ENCODE measurements at regions not wholly inside any gene's neighbourhood (a gene's known extent, or its start where the extent isn't known, plus 50 kb on each side); places are given as distances from the start of the nearest gene placed in this dataset.
"Not testable (repeated sequence)": the region's sequence is repeated elsewhere in the genome, so short reads cannot be mapped to it uniquely, and the experiment has no call there.

- DNase-seq (no peak), ATAC-seq (no peak)
- Mint-ChIP-seq H3K9me3 (peaks cover 21 to 42% of the 10 kb centered on the region in 2 donors), H3K4me1 (no peaks in the 10 kb centered on the region), H3K27me3 (no peaks in the 10 kb centered on the region), H3K27ac (no peak overlapping the region), H3K4me3 (no peak overlapping the region)
Measured at GRCh38 chr3:74978684-74979083, 364.2 kb upstream of the CNTN3 start.

- not testable (repeated sequence) for ATAC-seq, H3K27me3 Mint-ChIP-seq, H3K27ac Mint-ChIP-seq
Measured at GRCh38 chr3:74985028-74985904, 370.8 kb upstream of the CNTN3 start.

GRCh38 chr3:74988095-74988494 lies 373.6 kb upstream of the CNTN3 start:
- Mint-ChIP-seq H3K27ac (no peak overlapping the region), H3K27me3 (no peaks in the 10 kb centered on the region), H3K9me3 (peaks cover 8 to 21% of the 10 kb centered on the region in 2 donors), H3K4me3 (no peak overlapping the region), H3K4me1 (no peaks in the 10 kb centered on the region)
- ATAC-seq (no peak), DNase-seq (no peak)

More at GRCh38 chr3:74985028-74985904, 370.8 kb upstream of the CNTN3 start:
- not testable (repeated sequence) for H3K4me3 Mint-ChIP-seq, DNase-seq, H3K4me1 Mint-ChIP-seq
- H3K9me3 Mint-ChIP-seq: peaks cover 17 to 27% of the 10 kb centered on the region in 2 donors

GRCh38 chr3:74992898-74993297 lies 378.4 kb upstream of the CNTN3 start:
- no peaks in the 10 kb centered on the region for H3K27me3 Mint-ChIP-seq
- no peak for ATAC-seq
- H3K9me3 Mint-ChIP-seq: peaks cover 5 to 14% of the 10 kb centered on the region in 2 donors
- H3K27ac Mint-ChIP-seq: no peak overlapping the region
- H3K4me1 Mint-ChIP-seq: no peaks in the 10 kb centered on the region
- DNase-seq: no peak
- H3K4me3 Mint-ChIP-seq: no peak overlapping the region

GRCh38 chr3:75001330-75001729 lies 386.9 kb upstream of the CNTN3 start:
- Mint-ChIP-seq H3K27me3 (no peaks in the 10 kb centered on the region), H3K9me3 (peaks cover 7 to 10% of the 10 kb centered on the region in 2 donors), H3K4me3 (no peak overlapping the region), H3K4me1 (no peaks in the 10 kb centered on the region), H3K27ac (no peak overlapping the region)
- ATAC-seq (no peak), DNase-seq (no peak)

- no peak for DNase-seq
- Mint-ChIP-seq H3K27me3 (no peaks in the 10 kb centered on the region), H3K4me3 (no peak overlapping the region), H3K27ac (no peak overlapping the region), H3K4me1 (no peaks in the 10 kb centered on the region), H3K9me3 (no peaks in the 10 kb centered on the region)
- no peak for ATAC-seq
Measured at GRCh38 chr3:75012791-75013331, 398.4 kb upstream of the CNTN3 start.

- DNase-seq: no peak
- H3K4me3 Mint-ChIP-seq: no peak overlapping the region
- ATAC-seq: no peak
- no peaks in the 10 kb centered on the region for H3K4me1 Mint-ChIP-seq
- no peaks in the 10 kb centered on the region for H3K27me3 Mint-ChIP-seq
- H3K9me3 Mint-ChIP-seq: no peaks in the 10 kb centered on the region
- no peak overlapping the region for H3K27ac Mint-ChIP-seq
Measured at GRCh38 chr3:75014008-75014407, 399.5 kb upstream of the CNTN3 start.

- Mint-ChIP-seq H3K27me3 (no peaks in the 10 kb centered on the region), H3K9me3 (no peaks in the 10 kb centered on the region), H3K4me3 (no peak overlapping the region), H3K4me1 (no peaks in the 10 kb centered on the region), H3K27ac (no peak overlapping the region)
- no peak for ATAC-seq
- no peak for DNase-seq
Measured at GRCh38 chr3:75015280-75015679, 400.8 kb upstream of the CNTN3 start.

GRCh38 chr3:75035146-75035545 lies 420.7 kb upstream of the CNTN3 start:
- H3K27me3 Mint-ChIP-seq: no peaks in the 10 kb centered on the region
- H3K9me3 Mint-ChIP-seq: peaks cover 9 to 11% of the 10 kb centered on the region in 2 donors
- no peaks in the 10 kb centered on the region for H3K4me1 Mint-ChIP-seq
- no peak for ATAC-seq
- no peak for DNase-seq
- no peak overlapping the region for H3K27ac Mint-ChIP-seq
- no peak overlapping the region for H3K4me3 Mint-ChIP-seq

- Mint-ChIP-seq H3K4me3 (no peak overlapping the region), H3K4me1 (no peaks in the 10 kb centered on the region), H3K9me3 (peaks cover 31 to 45% of the 10 kb centered on the region in 2 donors), H3K27ac (no peak overlapping the region), H3K27me3 (no peaks in the 10 kb centered on the region)
- DNase-seq: no peak
- no peak for ATAC-seq
Measured at GRCh38 chr3:75042941-75043340, 428.5 kb upstream of the CNTN3 start.

- DNase-seq (no peak), ATAC-seq (no peak)
- H3K9me3 Mint-ChIP-seq: peaks cover 0 to 13% of the 10 kb centered on the region in 2 donors
- H3K4me3 Mint-ChIP-seq: no peak overlapping the region
- H3K27ac Mint-ChIP-seq: no peak overlapping the region
- H3K27me3 Mint-ChIP-seq: no peaks in the 10 kb centered on the region
- H3K4me1 Mint-ChIP-seq: no peaks in the 10 kb centered on the region
Measured at GRCh38 chr3:75048650-75049049, 434.2 kb upstream of the CNTN3 start.

GRCh38 chr3:75049533-75049932 lies 435.1 kb upstream of the CNTN3 start:
- no peaks in the 10 kb centered on the region for H3K4me1 Mint-ChIP-seq
- no peak overlapping the region for H3K4me3 Mint-ChIP-seq
- ATAC-seq: no peak
- no peak overlapping the region for H3K27ac Mint-ChIP-seq
- H3K9me3 Mint-ChIP-seq: peaks cover 0 to 13% of the 10 kb centered on the region in 2 donors
- DNase-seq: no peak
- no peaks in the 10 kb centered on the region for H3K27me3 Mint-ChIP-seq

- H3K27ac Mint-ChIP-seq: no peak overlapping the region
- no peak for ATAC-seq
- H3K9me3 Mint-ChIP-seq: peaks cover 9 to 14% of the 10 kb centered on the region in 2 donors
- no peaks in the 10 kb centered on the region for H3K4me1 Mint-ChIP-seq
- H3K27me3 Mint-ChIP-seq: no peaks in the 10 kb centered on the region
- no peak for DNase-seq
- no peak overlapping the region for H3K4me3 Mint-ChIP-seq
Measured at GRCh38 chr3:75059120-75059519, 444.7 kb upstream of the CNTN3 start.

- no peaks in the 10 kb centered on the region for H3K4me1 Mint-ChIP-seq
- peaks cover 6 to 16% of the 10 kb centered on the region in 2 donors for H3K9me3 Mint-ChIP-seq
- H3K27me3 Mint-ChIP-seq: no peaks in the 10 kb centered on the region
- no peak for DNase-seq
- H3K27ac Mint-ChIP-seq: no peak overlapping the region
- ATAC-seq: no peak
- no peak overlapping the region for H3K4me3 Mint-ChIP-seq
Measured at GRCh38 chr3:75061806-75062205, 447.3 kb upstream of the CNTN3 start.

GRCh38 chr3:75075158-75075557 lies 460.7 kb upstream of the CNTN3 start:
- H3K27ac Mint-ChIP-seq: no peak overlapping the region
- H3K4me1 Mint-ChIP-seq: no peaks in the 10 kb centered on the region
- peaks cover 0 to 18% of the 10 kb centered on the region in 2 donors for H3K9me3 Mint-ChIP-seq
- no peak overlapping the region for H3K4me3 Mint-ChIP-seq
- ATAC-seq: no peak
- no peak for DNase-seq
- no peaks in the 10 kb centered on the region for H3K27me3 Mint-ChIP-seq

GRCh38 chr3:75076481-75076880 lies 462.0 kb upstream of the CNTN3 start:
- H3K27ac Mint-ChIP-seq: no peak overlapping the region
- no peak overlapping the region for H3K4me3 Mint-ChIP-seq
- no peaks in the 10 kb centered on the region for H3K4me1 Mint-ChIP-seq
- DNase-seq (no peak), ATAC-seq (no peak)
- peaks cover 0 to 18% of the 10 kb centered on the region in 2 donors for H3K9me3 Mint-ChIP-seq
- no peaks in the 10 kb centered on the region for H3K27me3 Mint-ChIP-seq
